ENCODE measurements at regions not wholly inside any gene's neighbourhood (a gene's known extent, or its start where the extent isn't known, plus 50 kb on each side); places are given as distances from the start of the nearest gene placed in this dataset.

DNA sequence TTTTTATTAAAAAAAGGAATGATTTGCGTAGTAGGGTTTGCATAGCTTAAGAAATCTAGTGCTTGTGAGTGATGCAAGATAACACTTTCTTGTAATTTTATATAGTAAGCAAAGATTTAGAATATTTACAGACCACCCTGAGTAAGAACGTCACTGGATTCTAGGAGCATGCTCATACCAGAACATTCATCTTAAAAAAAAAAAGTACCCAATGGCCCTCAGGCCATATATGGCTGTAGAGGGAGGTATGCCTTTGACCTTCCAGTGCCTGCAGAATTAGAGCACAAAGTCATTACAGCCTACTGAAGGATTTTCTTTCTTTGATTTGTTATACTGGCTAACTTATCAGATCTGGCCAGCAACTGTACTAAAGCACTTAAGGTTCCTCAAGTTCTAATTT, 236.3 kb upstream of the GYPA start:
- ATAC-seq (peak; percentile 57; the same call in 1 of the 3 replicates), DNase-seq (ENCODE audit: low spot score) (peak; percentile 14)
- H3K4me1 Mint-ChIP-seq, result peaks cover 15% of the 10 kb centered on the region
- TF ChIP-seq CREB1 (CRISPR knock-in tag; IDR thresholded peaks at IDR 0.05; ENCODE audit: low read depth), result no peak
- TF ChIP-seq, protein P1, sequence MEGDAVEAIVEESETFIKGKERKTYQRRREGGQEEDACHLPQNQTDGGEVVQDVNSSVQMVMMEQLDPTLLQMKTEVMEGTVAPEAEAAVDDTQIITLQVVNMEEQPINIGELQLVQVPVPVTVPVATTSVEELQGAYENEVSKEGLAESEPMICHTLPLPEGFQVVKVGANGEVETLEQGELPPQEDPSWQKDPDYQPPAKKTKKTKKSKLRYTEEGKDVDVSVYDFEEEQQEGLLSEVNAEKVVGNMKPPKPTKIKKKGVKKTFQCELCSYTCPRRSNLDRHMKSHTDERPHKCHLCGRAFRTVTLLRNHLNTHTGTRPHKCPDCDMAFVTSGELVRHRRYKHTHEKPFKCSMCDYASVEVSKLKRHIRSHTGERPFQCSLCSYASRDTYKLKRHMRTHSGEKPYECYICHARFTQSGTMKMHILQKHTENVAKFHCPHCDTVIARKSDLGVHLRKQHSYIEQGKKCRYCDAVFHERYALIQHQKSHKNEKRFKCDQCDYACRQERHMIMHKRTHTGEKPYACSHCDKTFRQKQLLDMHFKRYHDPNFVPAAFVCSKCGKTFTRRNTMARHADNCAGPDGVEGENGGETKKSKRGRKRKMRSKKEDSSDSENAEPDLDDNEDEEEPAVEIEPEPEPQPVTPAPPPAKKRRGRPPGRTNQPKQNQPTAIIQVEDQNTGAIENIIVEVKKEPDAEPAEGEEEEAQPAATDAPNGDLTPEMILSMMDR (conservative IDR thresholded peaks at IDR 0.05; ENCODE audit: low read depth in 2 of 2), result no peak
- TF ChIP-seq ZNF331 (CRISPR knock-in tag; IDR thresholded peaks at IDR 0.05; ENCODE audit: low read depth), result no peak
- TF ChIP-seq ZNF462 (CRISPR knock-in tag; IDR thresholded peaks at IDR 0.05), result no peak
- no peak for TF ChIP-seq NANOG (IDR thresholded peaks at IDR 0.05; ENCODE audit: borderline replicate concordance)
- TF ChIP-seq, protein P2, sequence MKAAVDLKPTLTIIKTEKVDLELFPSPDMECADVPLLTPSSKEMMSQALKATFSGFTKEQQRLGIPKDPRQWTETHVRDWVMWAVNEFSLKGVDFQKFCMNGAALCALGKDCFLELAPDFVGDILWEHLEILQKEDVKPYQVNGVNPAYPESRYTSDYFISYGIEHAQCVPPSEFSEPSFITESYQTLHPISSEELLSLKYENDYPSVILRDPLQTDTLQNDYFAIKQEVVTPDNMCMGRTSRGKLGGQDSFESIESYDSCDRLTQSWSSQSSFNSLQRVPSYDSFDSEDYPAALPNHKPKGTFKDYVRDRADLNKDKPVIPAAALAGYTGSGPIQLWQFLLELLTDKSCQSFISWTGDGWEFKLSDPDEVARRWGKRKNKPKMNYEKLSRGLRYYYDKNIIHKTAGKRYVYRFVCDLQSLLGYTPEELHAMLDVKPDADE (IDR thresholded peaks at IDR 0.05), result no peak
- TF ChIP-seq POLR2AphosphoS5 (IDR thresholded peaks at IDR 0.05; ENCODE audit: low read depth), result no peak
- TF ChIP-seq ZNF114 (CRISPR knock-in tag; IDR thresholded peaks at IDR 0.05), result no peak
- TF ChIP-seq EZH2phosphoT487 (IDR thresholded peaks at IDR 0.05; ENCODE audit: unreplicated experiment), result no peak
- TF ChIP-seq STAT1 (IDR thresholded peaks at IDR 0.05; ENCODE audit: unreplicated experiment), result no peak
- no peak for TF ChIP-seq EZH2 (IDR thresholded peaks at IDR 0.05; ENCODE audit: low read depth, unreplicated experiment)
- TF ChIP-seq, protein P3, sequence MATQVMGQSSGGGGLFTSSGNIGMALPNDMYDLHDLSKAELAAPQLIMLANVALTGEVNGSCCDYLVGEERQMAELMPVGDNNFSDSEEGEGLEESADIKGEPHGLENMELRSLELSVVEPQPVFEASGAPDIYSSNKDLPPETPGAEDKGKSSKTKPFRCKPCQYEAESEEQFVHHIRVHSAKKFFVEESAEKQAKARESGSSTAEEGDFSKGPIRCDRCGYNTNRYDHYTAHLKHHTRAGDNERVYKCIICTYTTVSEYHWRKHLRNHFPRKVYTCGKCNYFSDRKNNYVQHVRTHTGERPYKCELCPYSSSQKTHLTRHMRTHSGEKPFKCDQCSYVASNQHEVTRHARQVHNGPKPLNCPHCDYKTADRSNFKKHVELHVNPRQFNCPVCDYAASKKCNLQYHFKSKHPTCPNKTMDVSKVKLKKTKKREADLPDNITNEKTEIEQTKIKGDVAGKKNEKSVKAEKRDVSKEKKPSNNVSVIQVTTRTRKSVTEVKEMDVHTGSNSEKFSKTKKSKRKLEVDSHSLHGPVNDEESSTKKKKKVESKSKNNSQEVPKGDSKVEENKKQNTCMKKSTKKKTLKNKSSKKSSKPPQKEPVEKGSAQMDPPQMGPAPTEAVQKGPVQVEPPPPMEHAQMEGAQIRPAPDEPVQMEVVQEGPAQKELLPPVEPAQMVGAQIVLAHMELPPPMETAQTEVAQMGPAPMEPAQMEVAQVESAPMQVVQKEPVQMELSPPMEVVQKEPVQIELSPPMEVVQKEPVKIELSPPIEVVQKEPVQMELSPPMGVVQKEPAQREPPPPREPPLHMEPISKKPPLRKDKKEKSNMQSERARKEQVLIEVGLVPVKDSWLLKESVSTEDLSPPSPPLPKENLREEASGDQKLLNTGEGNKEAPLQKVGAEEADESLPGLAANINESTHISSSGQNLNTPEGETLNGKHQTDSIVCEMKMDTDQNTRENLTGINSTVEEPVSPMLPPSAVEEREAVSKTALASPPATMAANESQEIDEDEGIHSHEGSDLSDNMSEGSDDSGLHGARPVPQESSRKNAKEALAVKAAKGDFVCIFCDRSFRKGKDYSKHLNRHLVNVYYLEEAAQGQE (IDR thresholded peaks at IDR 0.05; ENCODE audit: unreplicated experiment), result no peak
- TF ChIP-seq JUNB (IDR thresholded peaks at IDR 0.05; ENCODE audit: unreplicated experiment), result no peak
- no peaks in the 10 kb centered on the region for H3K36me3 ChIP-seq (ENCODE audit: insufficient read depth)
- no peak overlapping the region for H3K4me2 ChIP-seq
- H3K4me1 ChIP-seq (ENCODE audit: insufficient read depth), result peaks cover 13% of the 10 kb centered on the region; the same call in 1 of the 2 replicates
- H3K27me3 ChIP-seq (ENCODE audit: insufficient read depth), result no peaks in the 10 kb centered on the region
- H3K27ac Mint-ChIP-seq, result no peak overlapping the region
- H3F3A ChIP-seq (replicated peaks; ENCODE audit: low read depth), result no peaks in the 10 kb centered on the region
- H3K4me3 Mint-ChIP-seq, result no peak overlapping the region
- no peaks in the 10 kb centered on the region for H3K27me3 Mint-ChIP-seq (ENCODE audit: insufficient read depth, low read depth, poor library complexity)
- no peaks in the 10 kb centered on the region for H3K9me2 ChIP-seq (ENCODE audit: insufficient read depth)
- no peaks in the 10 kb centered on the region for H3K79me2 ChIP-seq (replicated peaks; ENCODE audit: insufficient read depth)
- no peaks in the 10 kb centered on the region for H3K9me3 Mint-ChIP-seq
- H3K36me3 Mint-ChIP-seq (ENCODE audit: low read depth), result no peaks in the 10 kb centered on the region
- H2AFZ ChIP-seq, result no peak overlapping the region; the same call in 1 of the 2 replicates
- H3K4me3 ChIP-seq, result no peak overlapping the region
- H4K20me1 ChIP-seq (replicated peaks; ENCODE audit: insufficient read depth), result no peaks in the 10 kb centered on the region
- H3K27ac ChIP-seq (ENCODE audit: low read depth), result no peak overlapping the region
